T-helper 2 cell treated with Interferon-gamma antibody and Interleukin-4, amounts not matched to agents 5 μg/mL and 100 μg/mL, for 36 hours (primary cell): ENCODE measurements at regions not wholly inside any gene's neighbourhood (a gene's known extent, or its start where the extent isn't known, plus 50 kb on each side); places are given as distances from the start of the nearest gene placed in this dataset.
"Not testable (repeated sequence)": the region's sequence is repeated elsewhere in the genome, so short reads cannot be mapped to it uniquely, and the experiment has no call there.

ENCODE experiments used
- DNase-seq: peaks from one replicate; pipeline ENCODE4 v3.0.0; 2021; ENCODE audit warnings: low spot score
- H3K27ac Mint-ChIP-seq: one replicate; pipeline ENCODE4 v1.8.0; 2021; ENCODE audit warnings: mild to moderate bottlenecking, mixed read lengths
- H3K27me3 Mint-ChIP-seq: one replicate; pipeline ENCODE4 v1.8.0; 2021; ENCODE audit warnings: low read depth, mixed read lengths
- H3K36me3 Mint-ChIP-seq: one replicate; pipeline ENCODE4 v1.8.0; 2021; ENCODE audit warnings: low read depth, mixed read lengths
- H3K4me1 Mint-ChIP-seq: one replicate; pipeline ENCODE4 v1.8.0; 2021; ENCODE audit warnings: low read depth, mixed read lengths
- H3K4me3 Mint-ChIP-seq: one replicate; pipeline ENCODE4 v1.8.0; 2022; ENCODE audit warnings: mild to moderate bottlenecking, moderate library complexity, mixed read lengths
- H3K9me3 Mint-ChIP-seq: one replicate; pipeline ENCODE4 v1.8.0; 2021; ENCODE audit warnings: mixed read lengths

DNA sequence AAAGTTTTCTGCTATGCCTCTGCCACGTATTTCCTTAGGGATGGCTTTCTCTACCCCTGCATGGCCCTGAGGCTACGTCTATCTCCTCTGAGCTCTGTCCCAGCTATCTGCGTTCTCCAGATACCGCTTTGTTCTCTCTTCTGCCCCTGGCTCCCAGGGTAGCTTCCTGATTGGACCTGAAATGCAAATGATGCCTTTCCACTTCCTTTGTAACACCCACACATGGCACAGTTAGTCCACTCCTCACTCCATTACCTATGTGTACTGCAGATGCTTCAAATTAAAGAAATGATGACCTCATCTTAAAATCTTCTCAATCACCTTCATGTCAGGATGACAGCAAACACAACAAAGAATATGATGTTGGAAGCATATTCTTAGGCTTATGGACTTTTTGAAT lies 138.6 kb upstream of the POGK start:
- Mint-ChIP-seq H3K27me3 (no peaks in the 10 kb centered on the region), H3K36me3 (no peaks in the 10 kb centered on the region), H3K4me1 (no peaks in the 10 kb centered on the region), H3K27ac (no peak overlapping the region), H3K9me3 (no peaks in the 10 kb centered on the region), H3K4me3 (no peak overlapping the region)
- DNase-seq = no peak

DNA sequence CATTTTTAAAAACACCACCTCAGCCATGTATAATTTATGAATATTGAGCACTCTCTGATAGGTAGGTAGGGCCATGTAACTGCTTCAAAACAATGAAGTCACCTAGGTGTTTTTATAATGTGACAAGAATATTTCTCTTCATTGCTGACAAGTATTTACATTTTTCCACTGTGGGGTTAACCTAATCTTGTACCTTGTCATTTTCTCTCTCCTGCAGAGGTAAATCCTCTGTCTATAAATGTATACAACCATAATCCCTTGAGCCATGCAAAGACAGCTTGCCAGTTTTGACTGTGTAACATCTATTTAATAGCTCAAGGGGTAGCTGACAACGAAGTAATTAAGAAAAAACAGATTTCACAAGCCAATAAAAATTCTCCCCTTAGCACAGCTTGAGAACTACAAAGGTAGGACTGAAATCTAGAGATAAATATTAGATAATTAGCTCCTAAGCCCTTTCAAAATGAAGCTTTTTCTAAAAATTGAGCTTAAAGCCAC lies 137.6 kb upstream of the POGK start:
- no peaks in the 10 kb centered on the region for H3K36me3 Mint-ChIP-seq
- no peak for DNase-seq
- no peaks in the 10 kb centered on the region for H3K27me3 Mint-ChIP-seq
- H3K9me3 Mint-ChIP-seq = no peaks in the 10 kb centered on the region
- H3K4me1 Mint-ChIP-seq = no peaks in the 10 kb centered on the region
- no peak overlapping the region for H3K27ac Mint-ChIP-seq
- no peak overlapping the region for H3K4me3 Mint-ChIP-seq

DNA sequence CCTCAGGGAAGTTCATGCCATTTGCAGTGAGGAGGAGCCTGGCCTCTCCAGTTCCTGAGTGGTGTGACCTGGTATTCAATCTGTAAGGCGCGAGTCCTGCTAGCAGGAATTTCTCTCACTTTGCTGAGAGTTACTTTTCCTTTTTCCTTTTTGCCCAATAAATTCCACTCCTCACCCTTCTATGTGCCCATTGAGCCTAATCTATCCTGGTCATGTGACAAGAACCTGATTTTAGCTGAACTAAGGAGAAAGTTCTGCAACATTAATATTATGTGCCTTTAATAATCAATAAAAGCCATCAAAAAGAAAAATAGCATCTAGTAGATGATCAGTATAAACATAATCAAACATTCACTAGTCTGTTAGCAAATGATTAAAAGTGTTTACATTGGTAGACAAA lies 136.1 kb upstream of the POGK start:
- Mint-ChIP-seq H3K4me1 (no peaks in the 10 kb centered on the region), H3K27me3 (no peaks in the 10 kb centered on the region), H3K36me3 (no peaks in the 10 kb centered on the region)

DNA sequence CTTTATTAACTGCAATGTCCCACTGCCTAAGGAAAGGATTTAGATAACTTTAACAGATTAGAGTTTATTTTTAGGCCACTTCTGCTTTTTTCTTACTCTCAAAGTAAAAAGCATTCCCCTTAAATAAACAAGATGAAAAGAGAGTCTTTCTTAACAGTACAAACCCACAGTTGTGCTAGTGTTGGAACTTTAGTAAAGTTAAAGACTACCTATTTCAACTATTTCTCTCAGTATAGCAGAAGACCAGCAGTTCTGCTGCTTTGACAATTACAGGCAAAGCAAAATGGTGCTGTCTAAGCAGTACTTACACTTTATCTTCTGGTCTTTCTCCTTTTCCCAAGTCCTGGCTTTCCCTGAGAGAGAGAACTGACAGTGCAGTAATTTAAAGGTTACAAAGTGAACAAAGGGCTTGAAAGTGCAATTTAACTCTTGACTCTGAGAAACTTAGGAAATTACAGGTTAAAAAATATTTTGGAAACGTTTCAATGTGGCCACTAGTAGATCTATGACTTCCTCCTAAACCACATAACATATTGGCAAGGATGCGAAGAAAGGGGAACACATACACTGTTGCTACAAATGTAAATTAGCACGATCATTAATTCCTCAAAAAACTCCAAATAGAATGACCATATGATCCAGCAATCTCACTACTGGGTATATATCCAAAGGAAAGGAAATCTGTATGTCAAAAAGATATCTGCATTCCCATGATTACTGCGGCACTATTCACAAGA lies 135.4 kb upstream of the POGK start:
- Mint-ChIP-seq H3K4me1 (no peaks in the 10 kb centered on the region), H3K27ac (no peak overlapping the region), H3K27me3 (no peaks in the 10 kb centered on the region), H3K9me3 (no peaks in the 10 kb centered on the region), H3K36me3 (no peaks in the 10 kb centered on the region), H3K4me3 (no peak overlapping the region)
- DNase-seq = no peak

More for the DNA sequence above, 136.1 kb upstream of the POGK start:
- Mint-ChIP-seq H3K27ac (no peak overlapping the region), H3K9me3 (no peaks in the 10 kb centered on the region), H3K4me3 (no peak overlapping the region)
- no peak for DNase-seq

DNA sequence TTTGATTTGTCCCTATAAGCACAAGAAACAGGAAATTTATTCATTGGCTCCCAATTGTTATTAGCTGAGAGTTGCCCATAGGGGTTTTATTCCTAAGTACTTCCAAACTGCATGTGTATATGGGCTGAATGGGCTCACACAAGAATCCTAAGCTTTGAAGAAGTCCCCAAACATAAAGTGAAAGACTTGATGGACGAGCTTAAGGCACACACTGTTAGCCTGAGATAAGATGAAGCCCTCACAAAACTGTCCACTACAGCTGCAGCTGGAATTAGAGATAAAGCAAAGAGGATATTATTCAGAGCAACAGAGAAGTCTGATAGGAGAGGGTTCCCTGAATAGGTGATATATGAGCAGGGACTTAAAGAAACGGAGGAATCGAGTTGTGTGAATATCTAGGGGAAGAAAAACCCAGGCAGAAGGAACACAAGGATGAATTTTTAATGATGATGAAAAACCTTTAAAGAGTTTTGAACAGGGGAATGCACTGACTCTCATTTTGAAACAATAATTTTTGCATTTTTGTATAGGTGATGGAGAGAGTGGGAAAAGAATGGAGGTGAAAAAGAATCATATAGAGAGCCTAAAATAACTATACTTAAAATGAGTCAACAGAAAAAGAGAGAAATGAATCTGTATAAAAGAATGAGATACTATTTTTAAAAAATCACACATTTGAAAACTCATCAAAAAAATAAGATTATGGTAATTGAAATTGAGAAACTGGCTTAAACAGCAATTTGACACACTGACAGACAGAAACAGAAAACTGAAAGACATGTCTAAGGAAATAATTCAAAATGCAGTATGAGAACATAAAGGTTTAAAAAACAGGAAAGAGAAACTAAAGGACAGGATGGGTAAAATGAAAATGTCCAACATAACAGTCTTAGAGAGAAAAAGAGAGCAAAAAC lies 133.6 kb upstream of the POGK start:
- H3K36me3 Mint-ChIP-seq = no peaks in the 10 kb centered on the region
- no peak overlapping the region for H3K27ac Mint-ChIP-seq
- H3K9me3 Mint-ChIP-seq = no peaks in the 10 kb centered on the region
- no peak overlapping the region for H3K4me3 Mint-ChIP-seq
- DNase-seq = no peak
- H3K4me1 Mint-ChIP-seq = no peaks in the 10 kb centered on the region
- no peaks in the 10 kb centered on the region for H3K27me3 Mint-ChIP-seq

DNA sequence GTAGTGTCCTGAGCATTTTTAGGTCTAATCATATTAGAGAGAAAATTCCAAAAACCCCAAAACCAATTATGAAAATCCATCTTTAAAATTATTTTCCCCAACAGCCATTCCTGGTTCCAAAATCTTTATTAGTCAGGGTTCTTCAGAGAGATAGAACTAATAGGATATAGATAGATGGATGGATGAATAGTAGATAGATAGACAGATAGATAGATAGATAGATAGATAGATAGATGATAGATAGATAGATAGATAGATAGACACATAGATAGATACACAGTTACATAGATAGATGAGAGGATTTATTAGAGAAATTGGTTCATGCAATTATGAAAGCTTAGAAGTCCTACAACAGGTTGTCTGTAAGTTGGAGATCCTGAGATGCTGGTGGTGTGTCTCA lies 122.7 kb upstream of the POGK start:
- Mint-ChIP-seq H3K27ac (no peak overlapping the region), H3K4me3 (no peak overlapping the region), H3K4me1 (no peaks in the 10 kb centered on the region), H3K36me3 (no peaks in the 10 kb centered on the region), H3K9me3 (no peaks in the 10 kb centered on the region), H3K27me3 (no peaks in the 10 kb centered on the region)
- no peak for DNase-seq

DNA sequence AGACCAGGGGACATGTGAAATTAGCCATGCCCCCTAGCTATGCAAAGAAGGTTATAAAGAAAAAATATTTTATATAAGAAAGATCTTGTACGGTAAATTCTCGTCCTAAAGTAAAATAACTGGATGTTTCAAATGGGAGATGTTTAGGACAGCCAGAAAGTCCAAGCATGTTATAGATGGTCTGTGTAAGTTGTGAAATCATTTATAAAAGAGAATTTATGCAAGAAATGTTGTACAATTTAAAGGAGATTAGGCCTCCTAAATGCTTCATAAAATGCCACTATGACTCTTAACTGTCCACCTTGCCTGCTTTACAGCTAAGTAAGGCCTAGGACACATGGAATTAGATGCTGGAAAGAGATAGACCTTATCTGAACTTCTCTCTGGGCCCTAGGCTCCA lies 118.1 kb upstream of the POGK start:
- DNase-seq = no peak
- H3K27ac Mint-ChIP-seq = no peak overlapping the region
- no peaks in the 10 kb centered on the region for H3K9me3 Mint-ChIP-seq
- H3K36me3 Mint-ChIP-seq = no peaks in the 10 kb centered on the region
- no peak overlapping the region for H3K4me3 Mint-ChIP-seq
- no peaks in the 10 kb centered on the region for H3K27me3 Mint-ChIP-seq
- no peaks in the 10 kb centered on the region for H3K4me1 Mint-ChIP-seq

DNA sequence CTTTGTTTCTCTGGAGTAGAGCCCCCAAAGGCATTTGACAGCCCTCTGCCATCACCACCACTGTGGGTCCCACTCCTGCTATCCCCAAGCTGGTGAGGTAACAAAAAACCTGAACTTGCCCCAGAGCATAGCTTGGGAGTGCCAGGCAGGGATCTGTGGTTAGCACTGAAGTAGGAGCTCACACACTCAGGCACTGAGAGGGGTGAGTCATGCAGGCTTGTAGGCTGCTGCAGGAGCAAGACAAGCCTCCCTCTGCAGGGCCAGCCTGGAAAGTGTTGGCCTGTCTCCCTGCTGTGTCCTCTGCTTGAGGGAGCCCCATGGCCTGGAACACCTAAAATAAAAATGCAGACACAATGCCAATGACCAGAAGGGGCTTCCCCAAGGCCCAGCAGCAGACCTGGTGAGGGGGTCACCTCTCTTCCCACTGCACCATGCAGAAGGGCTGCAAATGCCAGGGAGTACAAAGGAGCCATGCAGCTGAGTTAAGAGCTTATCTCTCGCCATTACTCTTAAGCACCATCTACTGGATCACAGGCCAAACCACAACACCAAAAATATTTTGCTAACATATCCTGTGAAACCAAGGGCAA lies 108.9 kb upstream of the POGK start:
- no peaks in the 10 kb centered on the region for H3K4me1 Mint-ChIP-seq
- no peak for DNase-seq
- H3K27me3 Mint-ChIP-seq = no peaks in the 10 kb centered on the region
- H3K4me3 Mint-ChIP-seq = no peak overlapping the region
- H3K36me3 Mint-ChIP-seq = no peaks in the 10 kb centered on the region
- no peak overlapping the region for H3K27ac Mint-ChIP-seq
- no peaks in the 10 kb centered on the region for H3K9me3 Mint-ChIP-seq

DNA sequence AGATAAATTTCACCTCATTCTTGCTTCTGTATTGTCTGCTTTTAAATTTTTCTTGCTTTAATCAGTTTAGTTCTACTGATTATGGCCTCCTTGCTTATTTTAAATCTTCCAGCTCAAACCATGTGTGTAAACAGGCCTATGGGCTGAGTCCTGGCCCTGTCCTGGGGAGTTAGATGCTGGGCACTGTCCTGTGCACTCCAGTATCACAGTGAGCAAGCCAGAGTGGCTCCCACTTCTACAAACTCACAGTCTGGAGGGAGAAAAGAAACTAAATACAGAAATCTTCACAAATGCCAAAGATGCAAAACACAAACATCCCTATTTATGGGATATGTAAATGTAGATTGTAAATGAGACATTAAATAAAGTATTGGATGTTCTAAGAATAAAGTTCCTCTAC lies 101.1 kb upstream of the POGK start:
- no peaks in the 10 kb centered on the region for H3K36me3 Mint-ChIP-seq
- no peak overlapping the region for H3K27ac Mint-ChIP-seq
- no peak overlapping the region for H3K4me3 Mint-ChIP-seq
- no peaks in the 10 kb centered on the region for H3K9me3 Mint-ChIP-seq
- no peak for DNase-seq
- no peaks in the 10 kb centered on the region for H3K4me1 Mint-ChIP-seq
- H3K27me3 Mint-ChIP-seq = no peaks in the 10 kb centered on the region

DNA sequence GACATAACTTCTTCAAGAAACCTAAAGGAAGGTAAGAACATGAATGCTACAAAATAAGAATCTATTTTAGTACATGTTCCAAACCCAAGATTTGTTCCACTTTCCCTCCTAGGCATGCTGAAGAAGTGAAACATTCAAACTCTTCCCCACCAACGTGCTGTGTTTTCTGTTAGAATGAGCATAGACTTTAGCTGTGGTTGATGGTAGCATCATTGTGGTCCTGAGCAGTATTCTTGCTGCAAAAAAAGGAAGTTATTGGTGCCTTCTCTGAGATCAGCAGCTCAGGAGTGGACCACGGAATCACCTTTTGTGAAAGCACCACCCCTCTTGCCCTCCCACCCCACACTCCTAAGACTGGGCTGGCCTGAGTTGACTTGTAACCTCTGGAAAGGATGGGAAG lies 100.4 kb upstream of the POGK start:
- H3K27ac Mint-ChIP-seq = no peak overlapping the region
- no peaks in the 10 kb centered on the region for H3K9me3 Mint-ChIP-seq
- no peak overlapping the region for H3K4me3 Mint-ChIP-seq
- no peak for DNase-seq
- no peaks in the 10 kb centered on the region for H3K36me3 Mint-ChIP-seq
- H3K27me3 Mint-ChIP-seq = no peaks in the 10 kb centered on the region
- H3K4me1 Mint-ChIP-seq = no peaks in the 10 kb centered on the region

DNA sequence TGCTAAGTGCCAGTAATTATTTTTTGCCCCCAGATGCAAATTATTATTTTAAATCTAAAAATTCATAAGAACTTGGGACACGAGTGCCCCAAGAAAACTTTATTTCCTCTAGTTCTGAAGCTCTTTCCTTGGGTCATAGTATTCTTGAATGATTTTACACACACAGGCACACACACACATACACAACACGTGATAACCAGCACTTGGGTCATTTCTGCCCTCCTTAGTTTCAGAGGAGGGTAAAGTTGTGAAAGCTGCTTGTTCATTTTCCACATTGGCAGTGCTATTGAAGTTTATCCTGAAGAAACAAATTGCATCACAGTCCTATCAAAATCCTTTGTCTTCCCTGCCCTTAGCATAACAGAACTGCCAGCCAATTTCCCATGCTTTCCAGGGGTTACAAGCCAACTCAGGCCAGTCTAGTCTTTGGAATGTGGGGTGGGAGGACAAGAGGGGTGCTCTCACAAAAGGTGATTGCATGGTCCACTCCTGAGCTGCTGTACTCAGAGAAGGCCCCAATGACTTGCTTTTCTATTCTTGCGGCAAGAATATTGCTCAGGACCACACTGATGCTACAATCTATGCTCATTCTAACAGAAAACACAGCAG lies 98.5 kb upstream of the POGK start:
- H3K27ac Mint-ChIP-seq = no peak overlapping the region

DNA sequence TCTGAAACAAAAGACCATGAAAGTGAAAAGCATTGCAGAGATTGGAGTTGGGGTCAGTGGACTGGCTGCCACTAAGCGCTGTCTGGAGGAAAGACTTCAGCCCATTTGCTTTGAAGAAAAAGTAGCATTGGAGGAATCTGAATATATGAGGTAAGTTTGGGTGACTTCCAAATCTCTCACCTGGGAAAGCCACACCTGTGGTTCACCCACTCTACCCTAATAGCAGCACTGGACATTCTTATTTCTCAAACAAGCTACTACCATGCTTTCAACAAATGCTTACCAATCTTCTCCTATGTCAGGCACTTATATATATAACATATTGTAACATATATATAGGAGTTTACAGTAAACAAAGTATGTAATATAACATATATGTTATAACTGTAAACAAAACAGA lies 76.0 kb upstream of the POGK start:
- Mint-ChIP-seq H3K27ac (no peak overlapping the region), H3K4me3 (no peak overlapping the region), H3K36me3 (no peaks in the 10 kb centered on the region), H3K9me3 (no peaks in the 10 kb centered on the region), H3K4me1 (no peaks in the 10 kb centered on the region), H3K27me3 (no peaks in the 10 kb centered on the region)
- no peak for DNase-seq

More for the DNA sequence above, 98.5 kb upstream of the POGK start:
- DNase-seq = no peak
- H3K4me3 Mint-ChIP-seq = no peak overlapping the region
- H3K36me3 Mint-ChIP-seq = no peaks in the 10 kb centered on the region
- no peaks in the 10 kb centered on the region for H3K27me3 Mint-ChIP-seq
- peaks cover 6% of the 10 kb centered on the region for H3K9me3 Mint-ChIP-seq
- H3K4me1 Mint-ChIP-seq = no peaks in the 10 kb centered on the region

DNA sequence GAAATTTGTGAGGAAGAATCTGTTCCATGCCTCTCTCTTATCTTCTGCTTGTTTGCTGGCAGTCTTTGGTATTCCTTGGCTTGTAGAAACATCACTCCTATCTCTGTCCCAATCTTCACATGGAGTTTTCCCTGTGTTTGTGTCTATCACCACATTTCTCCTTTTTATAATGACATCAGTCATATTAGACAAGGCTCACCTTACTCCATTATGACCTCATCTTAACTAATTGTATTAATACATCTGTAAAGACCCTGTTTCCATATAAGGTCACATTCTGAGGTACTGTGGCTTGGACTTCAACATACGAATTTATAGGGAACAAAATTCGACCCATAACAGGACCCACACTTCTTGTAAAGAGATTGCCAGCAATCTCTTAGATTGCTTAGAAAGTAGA lies 72.3 kb upstream of the POGK start:
- H3K36me3 Mint-ChIP-seq = no peaks in the 10 kb centered on the region
- H3K27ac Mint-ChIP-seq = no peak overlapping the region
- no peaks in the 10 kb centered on the region for H3K27me3 Mint-ChIP-seq
- no peaks in the 10 kb centered on the region for H3K9me3 Mint-ChIP-seq
- no peaks in the 10 kb centered on the region for H3K4me1 Mint-ChIP-seq
- no peak overlapping the region for H3K4me3 Mint-ChIP-seq
- no peak for DNase-seq

DNA sequence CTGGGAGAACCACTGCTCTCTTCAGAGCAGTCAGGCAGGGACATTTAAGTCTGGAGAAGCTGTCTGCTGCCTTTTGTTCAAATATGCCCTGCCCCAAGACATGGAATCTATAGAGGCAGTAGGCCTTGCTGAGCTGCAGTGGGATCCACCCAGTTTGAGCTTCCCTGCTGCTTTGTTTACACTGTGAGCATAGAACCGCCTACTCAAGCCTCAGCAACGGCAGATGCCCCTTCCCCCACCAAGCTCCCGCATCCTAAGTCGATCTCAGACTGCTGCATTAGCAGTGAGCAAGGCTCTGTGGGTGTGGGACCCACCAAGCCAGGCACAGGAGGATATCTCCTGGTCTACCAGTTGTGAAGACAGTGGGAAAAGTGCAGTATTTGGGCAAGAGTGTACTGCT lies 54.6 kb upstream of the POGK start:
- H3K4me3 Mint-ChIP-seq, H3K27ac Mint-ChIP-seq, H3K36me3 Mint-ChIP-seq, H3K9me3 Mint-ChIP-seq, DNase-seq, H3K27me3 Mint-ChIP-seq, H3K4me1 Mint-ChIP-seq: not testable (repeated sequence)
